ENCODE measurements at regions not wholly inside any gene's neighbourhood (a gene's known extent, or its start where the extent isn't known, plus 50 kb on each side); places are given as distances from the start of the nearest gene placed in this dataset.

GRCh38 chr1:83016354-83016849 lies 982.5 kb downstream of the TTLL7 start (continued):
- no peak for TF ChIP-seq ZBTB4 (CRISPR knock-in tag; IDR thresholded peaks at IDR 0.05)
- no peak for TF ChIP-seq MAX (IDR thresholded peaks at IDR 0.05; ENCODE audit: low read depth, low read length)
- TF ChIP-seq SMAD5 (IDR thresholded peaks at IDR 0.05; ENCODE audit: low read depth): no peak
- no peak for TF ChIP-seq NR2C1 (IDR thresholded peaks at IDR 0.05)
- no peak for TF ChIP-seq HSF1 (IDR thresholded peaks at IDR 0.05; ENCODE audit: low read depth, low read length)
- no peak for TF ChIP-seq YBX1 (IDR thresholded peaks at IDR 0.05)
- TF ChIP-seq WRNIP1 (IDR thresholded peaks at IDR 0.05; ENCODE audit: borderline replicate concordance, low read depth, low read length): no peak
- TF ChIP-seq ZNF622 (IDR thresholded peaks at IDR 0.05): no peak
- TF ChIP-seq IRF4 (IDR thresholded peaks at IDR 0.05; ENCODE audit: low read depth, low read length): no peak
- TF ChIP-seq ZNF274 (IDR thresholded peaks at IDR 0.05; ENCODE audit: insufficient read depth, insufficient read length): no peak
